Mesenchymal stem cell (in vitro differentiated cells and primary cell): ENCODE measurements at regions not wholly inside any gene's neighbourhood (a gene's known extent, or its start where the extent isn't known, plus 50 kb on each side); places are given as distances from the start of the nearest gene placed in this dataset.

Experiments
- DNase-seq: peaks from one replicate; pipeline ENCODE4 v3.0.0-alpha.2; 2013
- H2AFZ ChIP-seq: one replicate; pipeline ENCODE4 v1.6.1; 2013; ENCODE audit warnings: low read depth, mild to moderate bottlenecking, control low read depth, inconsistent platforms, low read length, moderate library complexity
- H2AK5ac ChIP-seq: 2 replicates; pipeline ENCODE4 v1.6.1; 2013; ENCODE audit warnings: low read length, moderate library complexity, mild to moderate bottlenecking, inconsistent platforms; ENCODE audit not compliant: severe bottlenecking
- H2BK120ac ChIP-seq: one replicate; pipeline ENCODE4 v1.6.1; 2013; ENCODE audit warnings: low read depth, mild to moderate bottlenecking, inconsistent platforms, low read length, moderate library complexity
- H2BK12ac ChIP-seq, 2 experiments: one replicate each; pipeline ENCODE4 v1.6.1; 2013; ENCODE audit warnings: inconsistent platforms in 2 of 2, low read length in 2 of 2, mild to moderate bottlenecking in 2 of 2, moderate library complexity in 2 of 2, control low read depth in 1 of 2
- H2BK15ac ChIP-seq: one replicate; pipeline ENCODE4 v1.6.1; 2013; ENCODE audit warnings: mild to moderate bottlenecking, low read depth, inconsistent platforms; ENCODE audit not compliant: poor library complexity, severe bottlenecking
- H2BK5ac ChIP-seq: 2 replicates; pipeline ENCODE4 v1.6.1; 2013; ENCODE audit warnings: low read depth, mild to moderate bottlenecking, low read length, control low read depth, inconsistent platforms; ENCODE audit not compliant: poor library complexity, severe bottlenecking
- H3K14ac ChIP-seq, 2 experiments: one replicate each; pipeline ENCODE4 v1.6.1; 2013; ENCODE audit warnings: inconsistent platforms in 2 of 2, low read length in 2 of 2, control low read depth in 1 of 2, mild to moderate bottlenecking in 1 of 2, moderate library complexity in 1 of 2
- H3K18ac ChIP-seq, 2 experiments: one replicate each; pipeline ENCODE4 v1.6.1; 2013; ENCODE audit warnings: inconsistent platforms in 2 of 2, low read length in 2 of 2, control low read depth in 1 of 2, low read depth in 1 of 2, mild to moderate bottlenecking in 1 of 2
- H3K23ac ChIP-seq, 2 experiments: one replicate each; pipeline ENCODE4 v1.6.1; 2013; ENCODE audit warnings: inconsistent platforms in 2 of 2, low read length in 2 of 2, mild to moderate bottlenecking in 2 of 2, moderate library complexity in 2 of 2, control low read depth in 1 of 2
- H3K27ac ChIP-seq: 2 replicates; pipeline ENCODE4 v1.5.1; 2013; ENCODE audit warnings: mild to moderate bottlenecking, moderate library complexity, low read length, control low read depth, inconsistent platforms; ENCODE audit not compliant: poor library complexity, severe bottlenecking
- H3K27me3 ChIP-seq, 2 experiments: 2 replicates each; pipeline versions ENCODE4 v1.6.1 to v1.7.0; 2013; ENCODE audit warnings: low read length in 2 of 2, mild to moderate bottlenecking in 2 of 2, moderate library complexity in 2 of 2, control low read depth in 1 of 2, inconsistent platforms in 1 of 2; ENCODE audit not compliant: control insufficient read depth in 1 of 2, insufficient read depth in 1 of 2
- H3K36me3 ChIP-seq, 2 experiments: 2 replicates each; pipeline versions ENCODE4 v1.6.1 to v1.7.0; 2013; ENCODE audit warnings: low read length in 2 of 2, control low read depth in 1 of 2, inconsistent platforms in 1 of 2, low read depth in 1 of 2, mild to moderate bottlenecking in 1 of 2; ENCODE audit not compliant: insufficient read depth in 2 of 2, control insufficient read depth in 1 of 2
- H3K4ac ChIP-seq, 2 experiments: one replicate each; pipeline ENCODE4 v1.6.1; 2013; ENCODE audit warnings: inconsistent platforms in 2 of 2, low read length in 2 of 2, mild to moderate bottlenecking in 2 of 2, moderate library complexity in 2 of 2, control low read depth in 1 of 2, low read depth in 1 of 2
- H3K4me1 ChIP-seq: 2 replicates; pipeline ENCODE4 v1.6.1; 2013; ENCODE audit warnings: low read depth, low read length, control low read depth; ENCODE audit not compliant: control insufficient read depth, insufficient read depth
- H3K4me2 ChIP-seq: 2 replicates; pipeline ENCODE4 v1.6.1; 2013; ENCODE audit warnings: low read length, mild to moderate bottlenecking, inconsistent platforms; ENCODE audit not compliant: poor library complexity, severe bottlenecking
- H3K4me3 ChIP-seq, 2 experiments: 2 replicates each; pipeline versions ENCODE4 v1.5.1 to v1.7.0; 2013; ENCODE audit warnings: low read length in 2 of 2, mild to moderate bottlenecking in 2 of 2, control low read depth in 1 of 2, low read depth in 1 of 2; ENCODE audit not compliant: insufficient read depth in 1 of 2
- H3K79me1 ChIP-seq: replicated peaks from 2 replicates; pipeline ENCODE4 v1.6.1; 2013; ENCODE audit warnings: mild to moderate bottlenecking, control low read depth, low read length, inconsistent platforms; ENCODE audit not compliant: poor library complexity, severe bottlenecking
- H3K9ac ChIP-seq: 2 replicates; pipeline ENCODE4 v1.7.0; 2013; ENCODE audit warnings: mild to moderate bottlenecking, low read length, moderate library complexity
- H3K9me3 ChIP-seq: 2 replicates; pipeline ENCODE4 v1.7.0; 2013; ENCODE audit warnings: mild to moderate bottlenecking, low read length; ENCODE audit not compliant: control insufficient read depth
- H4K8ac ChIP-seq: one replicate; pipeline ENCODE4 v1.6.1; 2013; ENCODE audit warnings: inconsistent platforms, mild to moderate bottlenecking, low read length, moderate library complexity
- H4K91ac ChIP-seq: one replicate; pipeline ENCODE4 v1.6.1; 2013; ENCODE audit warnings: mild to moderate bottlenecking, low read length, inconsistent platforms
- WGBS: methylation state at CpG from one replicate; pipeline ENCODE4 v1.1.7; 2013; ENCODE audit warnings: mixed read lengths; 5-methylcytosine and 5-hydroxymethylcytosine counted together

- Histone ChIP-seq H2AK5ac (no peak overlapping the region), H3K9me3 (no peaks in the 10 kb centered on the region), H2BK5ac (no peak overlapping the region), H3K4me1 (no peaks in the 10 kb centered on the region), H3K4ac (no peak overlapping the region), H4K91ac (no peak overlapping the region), H3K23ac (no peak overlapping the region), H3K4me3 (no peak overlapping the region), H4K8ac (peak overlapping the region; percentile 0), H2AFZ (peak overlapping the region; percentile 3), H3K36me3 (no peaks in the 10 kb centered on the region), H3K27me3 (no peaks in the 10 kb centered on the region), H3K14ac (no peak overlapping the region), H3K79me1 (no peaks in the 10 kb centered on the region), H3K27ac (no peak overlapping the region), H2BK12ac (no peak overlapping the region), H3K9ac (no peak overlapping the region), H2BK15ac (no peak overlapping the region), H3K18ac (no peak overlapping the region), H3K4me2 (no peak overlapping the region), H2BK120ac (no peak overlapping the region)
- WGBS: 97% methylated on average over 4 of the region's 4 CpGs
- DNase-seq: no peak
Measured at GRCh38 chr2:75320898-75321598, 121.7 kb upstream of the TACR1 start.

- Histone ChIP-seq H3K9ac (no peak overlapping the region), H3K4ac (no peak overlapping the region), H3K23ac (no peak overlapping the region), H2BK120ac (no peak overlapping the region), H3K4me1 (no peaks in the 10 kb centered on the region), H4K91ac (no peak overlapping the region), H3K9me3 (no peaks in the 10 kb centered on the region), H3K36me3 (no peaks in the 10 kb centered on the region), H4K8ac (no peak overlapping the region), H2AK5ac (no peak overlapping the region), H3K27ac (no peak overlapping the region), H2BK15ac (no peak overlapping the region), H3K14ac (no peak overlapping the region), H3K27me3 (no peaks in the 10 kb centered on the region), H2BK5ac (no peak overlapping the region), H3K4me3 (no peak overlapping the region), H2BK12ac (no peak overlapping the region), H2AFZ (no peak overlapping the region), H3K79me1 (no peaks in the 10 kb centered on the region), H3K18ac (no peak overlapping the region), H3K4me2 (no peak overlapping the region)
- no peak for DNase-seq
- WGBS: 95% methylated on average over 2 of the region's 2 CpGs
Measured at GRCh38 chr2:75319951-75320350, 120.6 kb upstream of the TACR1 start.

- Histone ChIP-seq H4K8ac (no peak overlapping the region), H4K91ac (no peak overlapping the region), H3K36me3 (no peaks in the 10 kb centered on the region), H2BK5ac (no peak overlapping the region), H3K4ac (no peak overlapping the region), H2AFZ (no peak overlapping the region), H3K27me3 (peaks cover 0 to 3% of the 10 kb centered on the region in 2 experiments), H3K23ac (no peak overlapping the region), H3K79me1 (no peaks in the 10 kb centered on the region), H2AK5ac (no peak overlapping the region), H3K4me3 (no peak overlapping the region), H3K4me2 (no peak overlapping the region), H3K27ac (no peak overlapping the region), H3K9ac (no peak overlapping the region), H3K4me1 (no peaks in the 10 kb centered on the region), H2BK12ac (no peak overlapping the region), H3K18ac (no peak overlapping the region), H2BK15ac (no peak overlapping the region), H3K9me3 (no peaks in the 10 kb centered on the region), H3K14ac (no peak overlapping the region), H2BK120ac (no peak overlapping the region)
- DNase-seq: no peak
- 100% methylated on average over 1 of the region's 1 CpG for WGBS
Measured at GRCh38 chr2:75317802-75318201, 118.5 kb upstream of the TACR1 start.

- no peak for DNase-seq
- Histone ChIP-seq H2BK15ac (no peak overlapping the region), H3K14ac (no peak overlapping the region), H2AFZ (no peak overlapping the region), H2BK5ac (no peak overlapping the region), H3K9me3 (no peaks in the 10 kb centered on the region), H2BK12ac (no peak overlapping the region), H3K23ac (no peak overlapping the region), H3K4me1 (no peaks in the 10 kb centered on the region), H2AK5ac (no peak overlapping the region), H3K79me1 (no peaks in the 10 kb centered on the region), H3K36me3 (no peaks in the 10 kb centered on the region), H3K4me2 (no peak overlapping the region), H2BK120ac (no peak overlapping the region), H3K4me3 (no peak overlapping the region), H3K4ac (no peak overlapping the region), H3K9ac (no peak overlapping the region), H4K8ac (no peak overlapping the region), H3K27me3 (peaks cover 0 to 3% of the 10 kb centered on the region in 2 experiments), H3K27ac (no peak overlapping the region), H3K18ac (no peak overlapping the region), H4K91ac (no peak overlapping the region)
- 70% methylated on average over 2 of the region's 2 CpGs for WGBS
Measured at GRCh38 chr2:75317316-75317715, 118.0 kb upstream of the TACR1 start.
